ENCODE measurements at regions not wholly inside any gene's neighbourhood (a gene's known extent, or its start where the extent isn't known, plus 50 kb on each side); places are given as distances from the start of the nearest gene placed in this dataset.

DNA sequence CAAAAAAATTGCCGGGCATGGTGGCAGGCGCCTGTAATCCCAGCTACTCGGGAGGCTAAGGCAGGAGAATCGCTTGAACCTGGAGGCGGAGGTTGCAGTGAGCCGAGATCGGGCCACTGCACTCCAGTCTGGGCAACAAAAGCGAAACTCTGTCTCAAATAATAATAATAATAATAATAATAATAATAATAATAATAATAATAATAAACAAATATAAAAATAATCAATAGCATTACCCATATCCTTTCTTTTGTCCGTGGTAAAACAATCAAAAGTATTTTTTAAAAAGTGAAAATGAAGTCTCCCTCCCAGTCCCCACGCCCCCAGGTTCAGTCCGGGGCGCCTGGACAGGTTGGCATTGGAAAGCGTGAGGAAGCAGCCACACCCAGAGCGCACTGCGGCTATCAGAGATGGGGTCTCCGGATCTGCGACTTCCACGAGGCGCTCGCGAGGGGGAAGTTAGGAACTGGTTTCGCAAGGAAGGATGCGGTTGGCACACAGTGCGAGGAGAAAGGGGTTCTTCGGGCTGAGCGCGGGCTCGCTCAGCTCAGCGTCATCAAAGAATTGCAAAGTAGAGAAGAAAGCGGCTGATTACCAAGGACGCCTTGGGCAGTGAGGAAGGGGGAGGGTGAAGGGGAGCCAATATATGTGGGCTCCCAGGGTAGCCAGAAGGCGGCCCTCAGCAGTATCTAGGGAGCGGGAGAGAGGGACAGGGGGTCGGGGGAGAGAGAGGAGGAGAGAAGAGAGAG is 69.5 kb upstream of the EPHB3 start:
- no peak overlapping the region for H3K27ac ChIP-seq
- no peak overlapping the region for H3K4me3 ChIP-seq
- H3K27me3 ChIP-seq = peaks cover 0 to 83% of the 10 kb centered on the region in 2 donors
- DNase-seq = peak in 1 of 2 donors; percentile 57
- H3K4me1 ChIP-seq = peaks cover 0 to 6% (median 2%) of the 10 kb centered on the region in 4 donors
- intact Hi-C loops (cut with DNase I; ENCODE audit: low total_unique reads) = no loop called here
- H3K9me3 ChIP-seq = no peaks in the 10 kb centered on the region
- TF ChIP-seq, protein P1, sequence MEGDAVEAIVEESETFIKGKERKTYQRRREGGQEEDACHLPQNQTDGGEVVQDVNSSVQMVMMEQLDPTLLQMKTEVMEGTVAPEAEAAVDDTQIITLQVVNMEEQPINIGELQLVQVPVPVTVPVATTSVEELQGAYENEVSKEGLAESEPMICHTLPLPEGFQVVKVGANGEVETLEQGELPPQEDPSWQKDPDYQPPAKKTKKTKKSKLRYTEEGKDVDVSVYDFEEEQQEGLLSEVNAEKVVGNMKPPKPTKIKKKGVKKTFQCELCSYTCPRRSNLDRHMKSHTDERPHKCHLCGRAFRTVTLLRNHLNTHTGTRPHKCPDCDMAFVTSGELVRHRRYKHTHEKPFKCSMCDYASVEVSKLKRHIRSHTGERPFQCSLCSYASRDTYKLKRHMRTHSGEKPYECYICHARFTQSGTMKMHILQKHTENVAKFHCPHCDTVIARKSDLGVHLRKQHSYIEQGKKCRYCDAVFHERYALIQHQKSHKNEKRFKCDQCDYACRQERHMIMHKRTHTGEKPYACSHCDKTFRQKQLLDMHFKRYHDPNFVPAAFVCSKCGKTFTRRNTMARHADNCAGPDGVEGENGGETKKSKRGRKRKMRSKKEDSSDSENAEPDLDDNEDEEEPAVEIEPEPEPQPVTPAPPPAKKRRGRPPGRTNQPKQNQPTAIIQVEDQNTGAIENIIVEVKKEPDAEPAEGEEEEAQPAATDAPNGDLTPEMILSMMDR (IDR thresholded peaks at IDR 0.05) = no peak
- no peaks in the 10 kb centered on the region for H3K36me3 ChIP-seq

DNA sequence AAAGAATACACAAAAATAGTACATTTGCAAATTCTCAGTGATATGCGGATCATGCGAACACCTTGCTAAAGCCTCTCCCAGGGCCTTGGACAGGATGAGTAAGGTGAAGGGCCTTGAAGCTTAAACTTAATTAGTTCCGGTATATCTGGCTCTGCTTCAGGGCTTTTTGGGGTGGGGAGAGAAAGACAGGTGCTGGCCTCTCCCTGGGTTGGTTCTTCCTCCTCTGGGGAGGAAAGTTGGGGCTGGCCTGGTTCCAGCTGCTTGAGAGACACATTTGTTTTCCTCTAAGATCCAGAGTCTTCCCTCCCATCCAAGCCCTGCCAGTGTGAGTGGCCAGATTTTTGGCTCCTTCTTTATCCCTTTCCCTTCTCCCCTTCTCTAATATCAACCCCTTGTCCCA is 64.7 kb upstream of the EPHB3 start:
- DNase-seq = no peak
- peaks cover 0 to 69% of the 10 kb centered on the region in 2 donors for H3K27me3 ChIP-seq
- no peak overlapping the region for H3K27ac ChIP-seq
- peaks cover under 1 to 4% (median 3%) of the 10 kb centered on the region in 3 donors for H3K9me3 ChIP-seq
- TF ChIP-seq, protein P1 (IDR thresholded peaks at IDR 0.05) = no peak
- H3K4me1 ChIP-seq = peaks cover 0 to 6% (median 2%) of the 10 kb centered on the region in 4 donors
- intact Hi-C loops (cut with DNase I; ENCODE audit: low total_unique reads) = no loop called here
- no peak overlapping the region for H3K4me3 ChIP-seq
- H3K36me3 ChIP-seq = no peaks in the 10 kb centered on the region

DNA sequence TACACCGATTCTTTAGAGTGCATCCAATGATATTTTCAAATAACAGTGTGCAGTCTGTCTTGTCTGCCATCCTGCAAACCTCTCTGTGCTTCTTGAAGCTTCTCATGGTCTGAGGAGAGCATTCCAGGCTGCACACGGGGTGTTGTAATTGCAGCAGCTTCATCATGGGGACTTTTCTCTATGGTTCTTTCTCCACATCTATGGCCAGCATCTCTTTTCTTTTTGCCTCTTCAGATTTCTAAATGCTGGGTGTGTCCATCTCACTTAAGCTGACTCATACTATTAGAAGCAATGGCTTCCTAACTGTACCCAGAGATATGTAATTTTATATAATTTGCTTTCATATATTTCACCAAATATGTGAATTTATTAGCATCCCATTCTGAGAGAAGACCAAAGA is 63.8 kb upstream of the EPHB3 start:
- intact Hi-C loops (cut with DNase I; ENCODE audit: low total_unique reads) = no loop called here
- H3K36me3 ChIP-seq = no peaks in the 10 kb centered on the region
- H3K27ac ChIP-seq = no peak overlapping the region
- DNase-seq = no peak
- peaks cover 3 to 9% (median 9%) of the 10 kb centered on the region in 3 donors for H3K9me3 ChIP-seq
- TF ChIP-seq, protein P1 (IDR thresholded peaks at IDR 0.05) = no peak
- peaks cover 0 to 63% of the 10 kb centered on the region in 2 donors for H3K27me3 ChIP-seq
- no peaks in the 10 kb centered on the region for H3K4me1 ChIP-seq
- no peak overlapping the region for H3K4me3 ChIP-seq

DNA sequence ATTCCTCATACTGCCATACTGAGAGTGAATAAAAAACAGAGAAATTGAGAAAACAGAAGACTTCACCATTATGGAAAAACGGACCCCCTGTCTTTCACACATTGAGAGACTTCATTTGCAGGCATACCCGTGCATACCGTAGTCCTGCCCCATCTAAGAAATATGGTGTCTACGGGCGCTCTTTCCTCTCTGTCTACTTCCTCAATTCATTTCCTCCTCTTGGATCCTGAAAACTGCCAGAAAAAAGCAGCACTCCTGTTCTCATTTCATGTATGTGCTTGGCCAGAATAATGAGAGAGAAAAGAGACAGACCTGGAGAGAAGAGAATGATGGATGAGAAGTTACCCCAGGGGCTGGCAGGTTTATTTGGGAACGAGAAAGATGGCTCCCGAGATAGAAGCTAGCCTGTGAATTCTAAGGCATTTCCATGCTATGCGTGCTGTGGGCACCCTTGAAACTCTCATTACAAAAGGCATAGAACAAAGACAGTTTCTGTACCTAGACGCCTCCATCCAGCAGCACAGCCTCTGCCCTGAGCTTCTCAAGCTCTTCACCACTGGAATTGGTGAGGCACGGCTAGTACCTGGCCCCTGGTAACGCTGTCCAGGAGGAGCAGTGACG is 62.5 kb upstream of the EPHB3 start:
- no peak for DNase-seq
- Histone ChIP-seq H3K27ac (no peak overlapping the region), H3K4me3 (no peak overlapping the region)

DNA sequence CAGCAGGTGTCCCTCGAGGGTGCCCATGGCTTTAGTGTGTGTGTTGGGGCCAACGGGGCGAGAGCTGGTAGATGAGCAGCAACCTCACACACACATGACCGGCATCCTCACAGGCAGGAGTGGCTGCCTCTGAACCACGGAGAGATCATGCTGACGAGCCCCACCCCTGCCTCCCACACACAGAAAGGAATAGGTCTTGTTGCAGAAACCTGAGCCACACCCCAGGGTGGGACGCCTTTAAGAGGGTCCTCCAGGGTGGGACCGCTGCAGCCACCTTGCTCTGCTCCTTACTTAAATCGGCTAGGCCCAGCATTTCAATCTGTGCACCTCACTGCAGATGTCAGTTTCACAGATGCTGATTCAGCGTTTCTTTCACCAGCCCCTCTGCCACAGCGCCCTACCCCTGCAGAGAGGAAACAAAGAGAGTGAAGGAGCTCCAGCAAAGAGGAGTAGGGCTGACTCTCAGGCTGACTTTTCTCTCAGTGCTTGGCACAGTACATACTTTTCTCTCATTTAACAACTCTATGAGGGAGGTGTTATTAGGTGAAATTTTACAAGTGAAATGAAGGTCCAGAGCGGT is 61.2 kb upstream of the EPHB3 start:
- no peak for DNase-seq
- Histone ChIP-seq H3K27me3 (peaks cover 0 to 43% of the 10 kb centered on the region in 2 donors), H3K4me3 (no peak overlapping the region), H3K27ac (no peak overlapping the region), H3K36me3 (no peaks in the 10 kb centered on the region), H3K4me1 (no peaks in the 10 kb centered on the region), H3K9me3 (peaks cover 3 to 9% (median 9%) of the 10 kb centered on the region in 3 donors)
- intact Hi-C loops (cut with DNase I; ENCODE audit: low total_unique reads) = no loop called here
- TF ChIP-seq, protein P1 (IDR thresholded peaks at IDR 0.05) = no peak

More for the DNA sequence above, 62.5 kb upstream of the EPHB3 start:
- Histone ChIP-seq H3K9me3 (peaks cover 3 to 9% (median 9%) of the 10 kb centered on the region in 3 donors), H3K4me1 (no peaks in the 10 kb centered on the region), H3K36me3 (no peaks in the 10 kb centered on the region), H3K27me3 (peaks cover 0 to 53% of the 10 kb centered on the region in 2 donors)
- intact Hi-C loops (cut with DNase I; ENCODE audit: low total_unique reads) = no loop called here
- TF ChIP-seq, protein P1 (IDR thresholded peaks at IDR 0.05) = no peak

Data from tibial artery (tissue), 4 donors.